Stimulated activated naive B cell treated with anti-CD40 and anti-IgM and Interleukin-4, amounts not matched to agents 10 μg/mL and 1 μg/mL and 100 μg/mL, for 72 hours (primary cell): ENCODE measurements at regions not wholly inside any gene's neighbourhood (a gene's known extent, or its start where the extent isn't known, plus 50 kb on each side); places are given as distances from the start of the nearest gene placed in this dataset.

Source experiments
- ATAC-seq, 2 donors: fragments of 150-1000 bp; cut with Tn5 transposase; replicated peaks; 2 replicates each; pipeline ENCODE4 v1.10.0; 2021; ENCODE audit warnings: moderate library complexity in 1 of 2
- DNase-seq: peaks from one replicate; pipeline ENCODE4 v3.0.0; 2021
- H3K27ac Mint-ChIP-seq: one replicate; pipeline ENCODE4 v1.8.0; 2022; ENCODE audit warnings: mild to moderate bottlenecking, mixed read lengths
- H3K27me3 Mint-ChIP-seq, 2 donors: one replicate each; pipeline ENCODE4 v1.8.0; 2022; ENCODE audit warnings: mixed read lengths in 2 of 2
- H3K36me3 Mint-ChIP-seq, 2 donors: one replicate each; pipeline ENCODE4 v1.8.0; 2022; ENCODE audit warnings: mixed read lengths in 2 of 2, mild to moderate bottlenecking in 1 of 2
- H3K4me1 Mint-ChIP-seq, 2 donors: one replicate each; pipeline ENCODE4 v1.8.0; 2022; ENCODE audit warnings: mixed read lengths in 2 of 2, mild to moderate bottlenecking in 1 of 2
- H3K4me3 Mint-ChIP-seq, 2 donors: one replicate each; pipeline ENCODE4 v1.8.0; 2022; ENCODE audit warnings: mild to moderate bottlenecking in 2 of 2, mixed read lengths in 2 of 2, moderate library complexity in 1 of 2
- H3K9me3 Mint-ChIP-seq, 2 donors: one replicate each; pipeline ENCODE4 v1.8.0; 2022; ENCODE audit warnings: mixed read lengths in 2 of 2, mild to moderate bottlenecking in 1 of 2

DNA sequence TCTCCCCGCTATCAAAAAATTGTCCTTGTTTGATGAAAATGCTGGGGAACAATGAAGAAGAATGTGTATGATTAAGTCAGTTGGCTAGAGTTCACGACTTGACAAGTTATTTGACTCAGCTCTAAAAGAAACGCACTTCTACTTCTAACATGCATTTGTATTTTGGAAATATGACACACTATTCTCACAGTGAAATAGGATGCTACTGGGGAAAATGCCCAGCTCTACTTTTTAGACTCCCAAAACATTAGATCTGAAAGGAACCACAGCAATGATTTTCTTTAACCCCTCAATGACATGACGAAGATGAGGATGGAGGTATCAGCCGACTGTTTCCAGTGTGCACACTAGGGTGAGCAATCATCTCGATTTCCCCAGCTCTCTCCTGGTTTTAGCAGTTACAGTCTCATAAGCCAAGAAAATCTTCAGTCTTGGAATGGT lies 83.6 kb upstream of the PCSK1 start:
- Mint-ChIP-seq H3K27me3 (peaks cover 16 to 17% of the 10 kb centered on the region in 2 donors), H3K4me1 (no peaks in the 10 kb centered on the region), H3K27ac (no peak overlapping the region), H3K36me3 (no peaks in the 10 kb centered on the region), H3K9me3 (peaks cover 0 to 2% of the 10 kb centered on the region in 2 donors), H3K4me3 (no peak overlapping the region)
- DNase-seq (no peak), ATAC-seq (no peak)

DNA sequence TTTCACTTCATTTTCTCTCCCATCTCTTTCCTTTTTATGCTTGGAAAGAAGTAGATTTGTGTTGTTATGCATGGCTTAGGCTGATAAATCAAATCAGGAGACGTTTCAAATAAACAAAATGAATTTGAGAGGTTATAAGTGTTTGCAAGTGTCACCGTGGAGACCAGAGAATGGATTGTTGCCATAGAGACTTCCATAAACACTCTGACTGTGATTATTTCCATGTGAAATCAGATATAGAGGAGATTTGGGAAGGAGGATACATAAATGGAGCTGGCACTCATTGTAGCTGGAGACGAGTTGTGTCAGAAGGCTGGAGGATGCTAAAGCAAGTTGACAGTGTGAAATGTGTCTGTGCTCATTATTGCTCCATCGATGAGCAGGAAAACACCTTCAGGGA lies 84.2 kb upstream of the PCSK1 start:
- no peak for DNase-seq

DNA sequence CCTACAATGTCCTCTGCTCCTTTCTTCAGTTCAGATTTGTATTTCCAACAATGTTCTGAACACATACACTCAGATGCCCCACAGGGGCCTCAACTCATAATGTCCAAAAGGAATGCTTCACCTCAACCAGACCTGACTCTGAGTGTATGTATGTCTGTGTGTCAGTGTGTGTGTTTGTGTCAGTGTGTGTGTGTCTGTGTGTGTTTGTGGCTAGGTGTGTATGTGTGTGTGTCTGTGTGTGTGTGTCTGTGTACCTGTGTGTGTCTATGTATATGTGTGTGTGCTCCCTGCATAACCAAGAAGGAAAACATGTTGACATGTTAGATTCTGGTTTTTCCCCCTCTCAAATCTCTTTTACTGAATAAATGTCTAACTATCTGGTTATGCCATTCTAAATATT lies 87.3 kb upstream of the PCSK1 start:
- Mint-ChIP-seq H3K36me3 (no peaks in the 10 kb centered on the region), H3K4me1 (no peaks in the 10 kb centered on the region), H3K4me3 (no peak overlapping the region), H3K27me3 (peaks cover 11 to 16% of the 10 kb centered on the region in 2 donors), H3K27ac (no peak overlapping the region), H3K9me3 (no peaks in the 10 kb centered on the region)
- DNase-seq (no peak), ATAC-seq (no peak)

More for the DNA sequence above, 84.2 kb upstream of the PCSK1 start:
- H3K27ac Mint-ChIP-seq, result no peak overlapping the region
- peaks cover 16 to 17% of the 10 kb centered on the region in 2 donors for H3K27me3 Mint-ChIP-seq
- no peak overlapping the region for H3K4me3 Mint-ChIP-seq
- H3K36me3 Mint-ChIP-seq, result no peaks in the 10 kb centered on the region
- H3K9me3 Mint-ChIP-seq, result peaks cover 0 to 2% of the 10 kb centered on the region in 2 donors
- H3K4me1 Mint-ChIP-seq, result no peaks in the 10 kb centered on the region
- ATAC-seq, result no peak

DNA sequence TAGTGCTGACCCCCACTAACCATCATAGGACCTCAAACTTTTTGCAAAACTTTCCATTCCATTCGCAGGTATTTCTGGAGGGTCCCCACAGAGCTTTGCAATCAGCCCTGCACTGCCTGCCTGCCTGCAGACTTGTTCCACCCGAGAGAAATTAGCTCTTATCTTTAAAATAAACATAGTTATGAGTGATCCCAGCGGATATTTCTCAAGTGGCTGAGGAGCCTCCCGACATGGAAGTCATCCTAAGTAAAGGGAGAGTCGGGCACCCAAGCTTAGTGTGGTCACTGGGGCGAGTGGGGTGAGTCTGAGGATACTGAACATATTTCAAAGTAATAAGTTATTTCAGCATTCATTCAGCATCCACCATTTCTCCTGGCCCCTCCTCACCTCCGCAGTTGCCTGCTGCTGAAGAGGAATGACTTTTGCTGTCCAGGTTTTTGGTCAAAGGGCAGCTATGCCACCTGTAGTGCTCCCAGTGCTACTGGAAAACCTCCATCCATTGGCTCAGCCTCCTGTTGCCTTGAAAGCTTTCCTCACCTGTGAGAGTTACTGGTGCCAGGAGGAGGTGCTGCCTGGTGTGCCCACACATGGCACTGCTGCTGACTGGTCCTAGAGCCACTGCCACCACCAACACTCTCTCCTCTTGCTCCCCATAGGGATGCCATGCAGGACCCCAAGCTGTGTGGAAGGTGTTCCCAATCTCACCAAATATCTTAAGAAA lies 89.7 kb upstream of the PCSK1 start:
- Mint-ChIP-seq H3K4me1 (no peaks in the 10 kb centered on the region), H3K27ac (no peak overlapping the region)
- ATAC-seq, result no peak

GRCh38 chr5:96527768-96528661 lies 95.0 kb upstream of the PCSK1 start:
- Mint-ChIP-seq H3K27ac (no peak overlapping the region), H3K36me3 (no peaks in the 10 kb centered on the region), H3K9me3 (no peaks in the 10 kb centered on the region), H3K4me1 (no peaks in the 10 kb centered on the region), H3K4me3 (no peak overlapping the region), H3K27me3 (peaks cover 0 to 6% of the 10 kb centered on the region in 2 donors)
- ATAC-seq (no peak), DNase-seq (no peak)

More for the DNA sequence above, 89.7 kb upstream of the PCSK1 start:
- peaks cover 11% of the 10 kb centered on the region in 2 donors for H3K27me3 Mint-ChIP-seq
- H3K36me3 Mint-ChIP-seq, result no peaks in the 10 kb centered on the region
- H3K4me3 Mint-ChIP-seq, result no peak overlapping the region
- no peak for DNase-seq
- H3K9me3 Mint-ChIP-seq, result no peaks in the 10 kb centered on the region

DNA sequence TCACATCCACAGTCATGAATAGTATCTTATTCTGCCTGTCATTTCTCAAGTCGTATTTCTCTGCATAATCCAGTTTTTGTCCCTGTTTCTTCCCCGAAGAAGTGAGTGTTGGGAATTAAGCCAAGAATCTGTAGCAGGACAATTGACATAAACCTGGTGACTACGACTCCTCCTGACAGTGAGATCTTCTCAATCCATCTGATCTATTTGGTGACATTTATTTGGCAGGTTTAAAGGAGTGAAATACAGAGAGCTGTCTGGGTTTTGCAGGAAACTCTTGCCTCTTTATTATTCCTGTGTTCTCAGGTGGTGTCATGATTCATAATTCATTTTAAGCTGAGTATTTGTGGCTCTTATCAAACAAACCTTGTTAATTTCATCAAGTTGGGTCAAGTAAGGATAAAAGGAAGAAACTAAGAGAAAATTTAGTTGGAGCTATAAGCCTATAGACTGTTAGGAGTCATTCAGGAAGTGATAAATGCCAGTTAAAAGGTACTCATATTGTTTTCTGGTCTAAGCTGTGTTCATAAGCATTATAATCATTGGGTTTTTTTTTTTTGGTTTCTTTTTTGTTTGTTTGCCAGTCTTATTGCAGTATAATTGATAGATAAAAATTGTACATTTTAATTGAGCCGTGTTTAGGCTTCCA lies 95.9 kb upstream of the PCSK1 start:
- DNase-seq (no peak), ATAC-seq (no peak)
- Mint-ChIP-seq H3K27me3 (peaks cover 0 to 4% of the 10 kb centered on the region in 2 donors), H3K4me3 (no peak overlapping the region), H3K27ac (no peak overlapping the region), H3K9me3 (no peaks in the 10 kb centered on the region), H3K36me3 (no peaks in the 10 kb centered on the region), H3K4me1 (no peaks in the 10 kb centered on the region)

DNA sequence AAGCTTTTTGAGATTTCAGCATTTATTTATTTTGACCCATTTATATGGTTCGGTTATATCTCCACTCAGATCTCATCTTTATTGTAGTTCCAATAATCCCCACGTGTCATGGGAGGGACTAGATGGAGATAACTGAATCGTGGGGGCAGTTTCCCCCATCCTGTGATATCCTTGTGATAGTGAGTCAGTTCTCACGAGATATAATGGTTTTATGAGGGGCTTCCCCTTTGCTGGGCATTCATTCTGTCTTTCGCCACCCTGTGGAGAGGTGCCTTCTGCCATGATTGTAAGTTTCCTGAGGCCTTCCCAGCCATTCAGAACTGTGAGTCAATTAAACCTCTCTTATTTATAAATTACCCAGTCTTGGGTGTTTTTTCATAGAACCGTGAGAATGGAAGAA lies 96.5 kb upstream of the PCSK1 start:
- H3K4me3 Mint-ChIP-seq, result no peak overlapping the region
- no peak overlapping the region for H3K27ac Mint-ChIP-seq
- no peak for ATAC-seq
- peaks cover 0 to 4% of the 10 kb centered on the region in 2 donors for H3K27me3 Mint-ChIP-seq
- H3K4me1 Mint-ChIP-seq, result no peaks in the 10 kb centered on the region
- DNase-seq, result no peak
- H3K9me3 Mint-ChIP-seq, result no peaks in the 10 kb centered on the region
- H3K36me3 Mint-ChIP-seq, result no peaks in the 10 kb centered on the region

GRCh38 chr5:96530901-96531300 lies 97.9 kb upstream of the PCSK1 start:
- no peak overlapping the region for H3K4me3 Mint-ChIP-seq
- ATAC-seq (no peak), DNase-seq (no peak)
- H3K36me3 Mint-ChIP-seq, result peaks cover 0 to 3% of the 10 kb centered on the region in 2 donors
- H3K4me1 Mint-ChIP-seq, result no peaks in the 10 kb centered on the region
- H3K27ac Mint-ChIP-seq, result no peak overlapping the region
- H3K27me3 Mint-ChIP-seq, result peaks cover 0 to 4% of the 10 kb centered on the region in 2 donors
- no peaks in the 10 kb centered on the region for H3K9me3 Mint-ChIP-seq

- no peak for DNase-seq
- no peak overlapping the region for H3K27ac Mint-ChIP-seq
- no peaks in the 10 kb centered on the region for H3K4me1 Mint-ChIP-seq
- ATAC-seq, result no peak
- H3K27me3 Mint-ChIP-seq, result peaks cover 0 to 4% of the 10 kb centered on the region in 2 donors
- no peaks in the 10 kb centered on the region for H3K9me3 Mint-ChIP-seq
- peaks cover 0 to 3% of the 10 kb centered on the region in 2 donors for H3K36me3 Mint-ChIP-seq
- no peak overlapping the region for H3K4me3 Mint-ChIP-seq
Measured at GRCh38 chr5:96533371-96533770, 100.3 kb upstream of the PCSK1 start.

DNA sequence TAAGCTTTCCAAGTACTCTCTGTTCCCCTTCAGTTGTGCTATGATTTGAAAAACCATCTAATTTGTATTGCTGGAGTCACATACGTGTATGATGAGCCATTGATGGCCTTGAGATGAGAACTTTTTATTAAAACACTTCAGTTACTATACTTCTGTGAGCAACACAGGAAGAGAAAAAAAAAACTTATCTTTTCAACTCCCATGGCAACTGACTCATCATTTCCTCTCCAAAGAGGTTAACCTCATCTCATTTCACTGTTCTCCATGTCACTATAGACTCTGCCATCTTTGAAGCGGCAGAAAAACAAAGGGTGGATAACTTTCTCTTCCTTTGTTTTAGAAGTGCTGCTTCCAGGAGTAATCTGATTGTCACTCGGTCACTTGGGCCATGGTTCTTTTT lies 104.3 kb upstream of the PCSK1 start:
- ATAC-seq (peak in 1 of 2 donors; percentile 43), DNase-seq (no peak)
- Mint-ChIP-seq H3K4me1 (no peaks in the 10 kb centered on the region), H3K4me3 (no peak overlapping the region), H3K9me3 (no peaks in the 10 kb centered on the region), H3K27ac (no peak overlapping the region), H3K36me3 (peaks cover 0 to 3% of the 10 kb centered on the region in 2 donors), H3K27me3 (no peaks in the 10 kb centered on the region)

DNA sequence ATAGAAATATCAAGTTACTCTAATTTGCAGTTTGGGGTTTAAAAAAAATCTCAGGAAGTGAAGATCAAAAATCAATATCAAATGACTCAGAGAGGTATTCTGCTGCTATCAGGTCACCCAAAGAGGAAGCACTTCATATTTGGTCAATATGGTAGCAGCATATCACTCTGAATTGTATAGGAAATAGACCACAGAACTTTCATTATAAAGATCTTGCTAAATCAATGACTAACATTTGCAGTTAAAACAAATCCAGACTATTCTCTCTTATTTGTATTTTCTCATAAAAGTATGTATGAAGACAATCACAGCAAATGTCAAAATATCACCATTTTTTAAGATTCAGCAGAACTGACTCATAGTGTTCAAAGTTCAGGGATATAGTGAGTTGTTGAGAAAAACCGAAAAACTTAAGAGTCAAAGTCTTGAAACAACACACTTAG lies 105.8 kb upstream of the PCSK1 start:
- Mint-ChIP-seq H3K27me3 (peaks cover 0 to 6% of the 10 kb centered on the region in 2 donors), H3K27ac (no peak overlapping the region), H3K4me3 (no peak overlapping the region), H3K4me1 (no peaks in the 10 kb centered on the region), H3K36me3 (peaks cover 0 to 3% of the 10 kb centered on the region in 2 donors), H3K9me3 (peaks cover 0 to 1% of the 10 kb centered on the region in 2 donors)
- ATAC-seq (no peak), DNase-seq (no peak)

DNA sequence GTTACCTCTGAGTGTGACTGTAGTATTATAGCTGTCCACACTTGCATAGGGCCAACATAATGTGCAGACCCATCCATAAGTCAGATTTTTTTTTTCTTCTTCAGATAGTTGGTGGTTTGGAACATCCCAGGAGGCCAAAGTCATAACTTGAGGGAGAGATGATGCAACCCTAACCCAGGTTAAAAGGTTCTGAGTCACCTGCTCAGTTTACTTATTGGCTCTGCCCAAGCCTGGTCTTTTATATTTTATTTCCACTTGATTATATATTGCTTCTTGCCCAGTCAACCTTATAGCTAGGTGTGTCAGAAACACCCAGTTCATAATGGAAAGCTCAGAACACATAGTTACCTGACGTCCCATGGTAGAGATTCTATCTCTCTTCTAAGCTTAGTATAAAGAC lies 113.1 kb upstream of the PCSK1 start:
- no peak for DNase-seq
- no peak for ATAC-seq
- Mint-ChIP-seq H3K36me3 (no peaks in the 10 kb centered on the region), H3K9me3 (peaks cover 0 to 3% of the 10 kb centered on the region in 2 donors), H3K27ac (no peak overlapping the region), H3K27me3 (peaks cover 12 to 17% of the 10 kb centered on the region in 2 donors), H3K4me3 (no peak overlapping the region), H3K4me1 (no peaks in the 10 kb centered on the region)

- H3K27ac Mint-ChIP-seq, result no peak overlapping the region
- no peaks in the 10 kb centered on the region for H3K36me3 Mint-ChIP-seq
- peaks cover 21 to 23% of the 10 kb centered on the region in 2 donors for H3K27me3 Mint-ChIP-seq
- ATAC-seq (no peak), DNase-seq (no peak)
- no peaks in the 10 kb centered on the region for H3K4me1 Mint-ChIP-seq
- peaks cover 0 to 3% of the 10 kb centered on the region in 2 donors for H3K9me3 Mint-ChIP-seq
- H3K4me3 Mint-ChIP-seq, result no peak overlapping the region
Measured at GRCh38 chr5:96547486-96547885, 114.4 kb upstream of the PCSK1 start.

- ATAC-seq (no peak), DNase-seq (no peak)
- Mint-ChIP-seq H3K4me3 (no peak overlapping the region), H3K4me1 (no peaks in the 10 kb centered on the region), H3K9me3 (peaks cover 0 to 2% of the 10 kb centered on the region in 2 donors), H3K27me3 (peaks cover 17 to 28% of the 10 kb centered on the region in 2 donors), H3K36me3 (no peaks in the 10 kb centered on the region), H3K27ac (no peak overlapping the region)
Measured at GRCh38 chr5:96548905-96549304, 113.3 kb upstream of the CAST start.
